Mammary epithelial cell (primary cell): ENCODE measurements at regions not wholly inside any gene's neighbourhood (a gene's known extent, or its start where the extent isn't known, plus 50 kb on each side); places are given as distances from the start of the nearest gene placed in this dataset.

ENCODE experiments used
- CTCF ChIP-seq, 2 donors: IDR thresholded peaks in 1 of 2; conservative IDR thresholded peaks in 1 of 2; 2 replicates each; pipeline ENCODE4 v1.5.1; 2011 to 2012; ENCODE audit warnings: inconsistent platforms in 2 of 2, low read length in 2 of 2, mild to moderate bottlenecking in 2 of 2, control low read depth in 1 of 2, low read depth in 1 of 2; ENCODE audit not compliant: insufficient read depth in 1 of 2; ENCODE audit errors: extremely low read depth in 1 of 2
- EZH2 ChIP-seq: IDR thresholded peaks from 2 replicates; pipeline ENCODE4 v1.6.1; 2012; ENCODE audit warnings: low read length, inconsistent platforms, borderline replicate concordance

DNA sequence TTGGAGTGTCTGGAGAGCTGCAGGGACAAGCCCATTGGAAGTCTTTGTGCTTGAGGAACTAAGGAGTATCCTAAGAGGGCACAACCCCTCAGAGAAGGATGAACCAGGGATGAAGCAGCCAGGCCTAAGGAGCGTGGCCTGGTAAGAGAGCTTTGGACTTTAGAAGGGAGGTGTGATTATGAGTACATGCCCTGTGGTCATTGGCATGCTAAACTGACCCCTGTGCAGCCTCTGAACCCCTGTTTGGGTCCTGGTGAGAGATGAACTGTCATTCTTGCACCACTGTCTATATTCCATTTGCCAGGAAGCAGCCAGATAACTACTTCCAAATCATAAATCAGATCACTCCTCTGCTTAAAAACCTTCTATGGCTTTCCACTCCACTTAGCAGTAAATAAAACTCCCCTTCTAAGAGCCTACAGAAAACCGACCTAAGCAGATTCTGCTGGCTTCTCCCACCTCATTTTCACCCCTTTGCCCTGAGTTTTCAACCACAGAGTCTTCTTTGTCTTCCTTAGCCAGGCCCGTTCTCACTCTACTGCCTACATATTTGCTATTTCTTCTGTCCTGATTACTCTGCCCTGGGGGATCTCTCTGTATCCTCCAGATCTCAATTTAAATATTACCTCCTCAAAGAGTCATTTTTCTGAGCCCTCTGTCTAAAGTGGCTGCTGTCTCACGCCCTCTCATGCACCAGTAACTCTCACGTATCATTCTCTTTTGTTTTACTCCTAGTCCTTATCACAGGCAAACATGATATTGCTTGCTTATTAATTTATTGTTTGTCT, 56.7 kb downstream of the MID1IP1 start:
- TF ChIP-seq CTCF (conservative IDR thresholded peaks at IDR 0.05 in 1 of 2, IDR thresholded peaks at IDR 0.05 in 1 of 2; ENCODE audit: extremely low read depth in 1 of 2, insufficient read depth in 1 of 2, low read depth in 1 of 2, low read length in 2 of 2), result no peak
- TF ChIP-seq EZH2, result no peak
